Mesenchymal stem cell (in vitro differentiated cells and primary cell): ENCODE measurements at regions not wholly inside any gene's neighbourhood (a gene's known extent, or its start where the extent isn't known, plus 50 kb on each side); places are given as distances from the start of the nearest gene placed in this dataset.
A peak's percentile ranks its signal among the peaks of the same experiment; 100 is the strongest.

ENCODE experiments used
- DNase-seq: peaks from one replicate; pipeline ENCODE4 v3.0.0-alpha.2; 2013
- H2AFZ ChIP-seq: one replicate; pipeline ENCODE4 v1.6.1; 2013; ENCODE audit warnings: low read depth, mild to moderate bottlenecking, control low read depth, inconsistent platforms, low read length, moderate library complexity
- H2AK5ac ChIP-seq: 2 replicates; pipeline ENCODE4 v1.6.1; 2013; ENCODE audit warnings: low read length, moderate library complexity, mild to moderate bottlenecking, inconsistent platforms; ENCODE audit not compliant: severe bottlenecking
- H2BK120ac ChIP-seq: one replicate; pipeline ENCODE4 v1.6.1; 2013; ENCODE audit warnings: low read depth, mild to moderate bottlenecking, inconsistent platforms, low read length, moderate library complexity
- H2BK12ac ChIP-seq, 2 experiments: one replicate each; pipeline ENCODE4 v1.6.1; 2013; ENCODE audit warnings: inconsistent platforms in 2 of 2, low read length in 2 of 2, mild to moderate bottlenecking in 2 of 2, moderate library complexity in 2 of 2, control low read depth in 1 of 2
- H2BK15ac ChIP-seq: one replicate; pipeline ENCODE4 v1.6.1; 2013; ENCODE audit warnings: mild to moderate bottlenecking, low read depth, inconsistent platforms; ENCODE audit not compliant: poor library complexity, severe bottlenecking
- H2BK5ac ChIP-seq: 2 replicates; pipeline ENCODE4 v1.6.1; 2013; ENCODE audit warnings: low read depth, mild to moderate bottlenecking, low read length, control low read depth, inconsistent platforms; ENCODE audit not compliant: poor library complexity, severe bottlenecking
- H3K14ac ChIP-seq, 2 experiments: one replicate each; pipeline ENCODE4 v1.6.1; 2013; ENCODE audit warnings: inconsistent platforms in 2 of 2, low read length in 2 of 2, control low read depth in 1 of 2, mild to moderate bottlenecking in 1 of 2, moderate library complexity in 1 of 2
- H3K18ac ChIP-seq, 2 experiments: one replicate each; pipeline ENCODE4 v1.6.1; 2013; ENCODE audit warnings: inconsistent platforms in 2 of 2, low read length in 2 of 2, control low read depth in 1 of 2, low read depth in 1 of 2, mild to moderate bottlenecking in 1 of 2
- H3K23ac ChIP-seq, 2 experiments: one replicate each; pipeline ENCODE4 v1.6.1; 2013; ENCODE audit warnings: inconsistent platforms in 2 of 2, low read length in 2 of 2, mild to moderate bottlenecking in 2 of 2, moderate library complexity in 2 of 2, control low read depth in 1 of 2
- H3K27ac ChIP-seq: 2 replicates; pipeline ENCODE4 v1.5.1; 2013; ENCODE audit warnings: mild to moderate bottlenecking, moderate library complexity, low read length, control low read depth, inconsistent platforms; ENCODE audit not compliant: poor library complexity, severe bottlenecking
- H3K27me3 ChIP-seq, 2 experiments: 2 replicates each; pipeline versions ENCODE4 v1.6.1 to v1.7.0; 2013; ENCODE audit warnings: low read length in 2 of 2, mild to moderate bottlenecking in 2 of 2, moderate library complexity in 2 of 2, control low read depth in 1 of 2, inconsistent platforms in 1 of 2; ENCODE audit not compliant: control insufficient read depth in 1 of 2, insufficient read depth in 1 of 2
- H3K36me3 ChIP-seq, 2 experiments: 2 replicates each; pipeline versions ENCODE4 v1.6.1 to v1.7.0; 2013; ENCODE audit warnings: low read length in 2 of 2, control low read depth in 1 of 2, inconsistent platforms in 1 of 2, low read depth in 1 of 2, mild to moderate bottlenecking in 1 of 2; ENCODE audit not compliant: insufficient read depth in 2 of 2, control insufficient read depth in 1 of 2
- H3K4ac ChIP-seq, 2 experiments: one replicate each; pipeline ENCODE4 v1.6.1; 2013; ENCODE audit warnings: inconsistent platforms in 2 of 2, low read length in 2 of 2, mild to moderate bottlenecking in 2 of 2, moderate library complexity in 2 of 2, control low read depth in 1 of 2, low read depth in 1 of 2
- H3K4me1 ChIP-seq: 2 replicates; pipeline ENCODE4 v1.6.1; 2013; ENCODE audit warnings: low read depth, low read length, control low read depth; ENCODE audit not compliant: control insufficient read depth, insufficient read depth
- H3K4me2 ChIP-seq: 2 replicates; pipeline ENCODE4 v1.6.1; 2013; ENCODE audit warnings: low read length, mild to moderate bottlenecking, inconsistent platforms; ENCODE audit not compliant: poor library complexity, severe bottlenecking
- H3K4me3 ChIP-seq, 2 experiments: 2 replicates each; pipeline versions ENCODE4 v1.5.1 to v1.7.0; 2013; ENCODE audit warnings: low read length in 2 of 2, mild to moderate bottlenecking in 2 of 2, control low read depth in 1 of 2, low read depth in 1 of 2; ENCODE audit not compliant: insufficient read depth in 1 of 2
- H3K79me1 ChIP-seq: replicated peaks from 2 replicates; pipeline ENCODE4 v1.6.1; 2013; ENCODE audit warnings: mild to moderate bottlenecking, control low read depth, low read length, inconsistent platforms; ENCODE audit not compliant: poor library complexity, severe bottlenecking
- H3K9ac ChIP-seq: 2 replicates; pipeline ENCODE4 v1.7.0; 2013; ENCODE audit warnings: mild to moderate bottlenecking, low read length, moderate library complexity
- H3K9me3 ChIP-seq: 2 replicates; pipeline ENCODE4 v1.7.0; 2013; ENCODE audit warnings: mild to moderate bottlenecking, low read length; ENCODE audit not compliant: control insufficient read depth
- H4K8ac ChIP-seq: one replicate; pipeline ENCODE4 v1.6.1; 2013; ENCODE audit warnings: inconsistent platforms, mild to moderate bottlenecking, low read length, moderate library complexity
- H4K91ac ChIP-seq: one replicate; pipeline ENCODE4 v1.6.1; 2013; ENCODE audit warnings: mild to moderate bottlenecking, low read length, inconsistent platforms
- WGBS: methylation state at CpG from one replicate; pipeline ENCODE4 v1.1.7; 2013; ENCODE audit warnings: mixed read lengths; 5-methylcytosine and 5-hydroxymethylcytosine counted together

- no peaks in the 10 kb centered on the region for H3K36me3 ChIP-seq
- H2AFZ ChIP-seq = no peak overlapping the region
- H3K27ac ChIP-seq = no peak overlapping the region
- no peak overlapping the region for H3K4ac ChIP-seq
- H3K18ac ChIP-seq = no peak overlapping the region
- WGBS = 60% methylated on average over 1 of the region's 2 CpGs
- H3K23ac ChIP-seq = no peak overlapping the region
- no peak overlapping the region for H2BK12ac ChIP-seq
- no peak overlapping the region for H2AK5ac ChIP-seq
- peaks cover 36% of the 10 kb centered on the region for H3K79me1 ChIP-seq
- H3K4me3 ChIP-seq = no peak overlapping the region
- peak overlapping the region; percentile 45 for H3K9ac ChIP-seq
- no peak overlapping the region for H2BK15ac ChIP-seq
- peaks cover 19% of the 10 kb centered on the region for H3K4me1 ChIP-seq
- no peak overlapping the region for H3K4me2 ChIP-seq
- H2BK120ac ChIP-seq = no peak overlapping the region
- no peaks in the 10 kb centered on the region for H3K27me3 ChIP-seq
- peak; percentile 85 for DNase-seq
- no peak overlapping the region for H3K14ac ChIP-seq
- H3K9me3 ChIP-seq = peaks cover 7% of the 10 kb centered on the region
- H2BK5ac ChIP-seq = no peak overlapping the region
- H4K8ac ChIP-seq = no peak overlapping the region
- H4K91ac ChIP-seq = no peak overlapping the region
These were observed 64.2 kb upstream of the ABL1 start for GRCh38 chr9:130770679-130771442.

GRCh38 chr9:130772185-130772584 lies 62.9 kb upstream of the ABL1 start:
- peak overlapping the region; percentile 37 for H2AK5ac ChIP-seq
- no peak overlapping the region for H3K14ac ChIP-seq
- no peak overlapping the region for H2BK5ac ChIP-seq
- H3K9ac ChIP-seq = peak overlapping the region; percentile 0
- no peak overlapping the region for H3K4ac ChIP-seq
- no peak overlapping the region for H3K4me2 ChIP-seq
- H3K9me3 ChIP-seq = peaks cover 7% of the 10 kb centered on the region
- peaks cover 13% of the 10 kb centered on the region for H3K4me1 ChIP-seq
- H2BK120ac ChIP-seq = no peak overlapping the region
- no peak overlapping the region for H3K23ac ChIP-seq
- H4K8ac ChIP-seq = no peak overlapping the region
- no peak overlapping the region for H2AFZ ChIP-seq
- H2BK12ac ChIP-seq = peak overlapping the region in 1 of 2 experiments; percentile 46
- WGBS = 89% methylated on average over 3 of the region's 3 CpGs
- H2BK15ac ChIP-seq = no peak overlapping the region
- no peak overlapping the region for H3K4me3 ChIP-seq
- no peak overlapping the region for H4K91ac ChIP-seq
- H3K27me3 ChIP-seq = no peaks in the 10 kb centered on the region
- no peak overlapping the region for H3K27ac ChIP-seq
- H3K18ac ChIP-seq = no peak overlapping the region
- peaks cover 23% of the 10 kb centered on the region for H3K79me1 ChIP-seq
- no peak for DNase-seq
- H3K36me3 ChIP-seq = no peaks in the 10 kb centered on the region

DNA sequence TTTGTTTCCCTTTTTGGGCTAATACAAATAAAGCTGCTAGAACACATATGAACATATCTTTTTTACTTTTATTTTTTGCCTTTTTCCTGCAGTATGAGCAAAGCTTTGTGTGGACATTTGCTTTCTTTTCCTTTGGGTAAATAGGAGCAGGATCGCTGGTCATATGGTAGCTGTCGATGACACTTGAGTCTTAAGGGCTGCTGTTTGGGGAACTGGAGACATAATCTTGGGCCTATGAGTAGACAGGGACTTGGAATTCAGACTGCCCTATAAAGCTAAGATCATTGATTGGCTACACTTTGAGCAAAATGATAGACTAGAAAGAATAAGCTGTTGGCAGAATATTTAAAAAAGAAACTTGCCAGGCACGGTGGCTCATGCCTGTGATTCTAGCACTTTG lies 60.9 kb upstream of the ABL1 start:
- Histone ChIP-seq H3K36me3 (no peaks in the 10 kb centered on the region), H4K8ac (no peak overlapping the region), H3K4me2 (no peak overlapping the region), H3K9ac (no peak overlapping the region), H3K9me3 (peaks cover 7% of the 10 kb centered on the region), H3K4me1 (peaks cover 9% of the 10 kb centered on the region), H2AFZ (no peak overlapping the region), H3K4me3 (no peak overlapping the region), H2AK5ac (peak overlapping the region; percentile 85), H3K4ac (no peak overlapping the region), H2BK15ac (no peak overlapping the region), H3K18ac (no peak overlapping the region), H3K14ac (no peak overlapping the region), H3K23ac (no peak overlapping the region), H3K27me3 (no peaks in the 10 kb centered on the region), H4K91ac (no peak overlapping the region), H3K79me1 (peaks cover 19% of the 10 kb centered on the region), H2BK5ac (no peak overlapping the region), H3K27ac (no peak overlapping the region), H2BK120ac (no peak overlapping the region), H2BK12ac (no peak overlapping the region)
- no peak for DNase-seq
- 98% methylated on average over 3 of the region's 3 CpGs for WGBS

DNA sequence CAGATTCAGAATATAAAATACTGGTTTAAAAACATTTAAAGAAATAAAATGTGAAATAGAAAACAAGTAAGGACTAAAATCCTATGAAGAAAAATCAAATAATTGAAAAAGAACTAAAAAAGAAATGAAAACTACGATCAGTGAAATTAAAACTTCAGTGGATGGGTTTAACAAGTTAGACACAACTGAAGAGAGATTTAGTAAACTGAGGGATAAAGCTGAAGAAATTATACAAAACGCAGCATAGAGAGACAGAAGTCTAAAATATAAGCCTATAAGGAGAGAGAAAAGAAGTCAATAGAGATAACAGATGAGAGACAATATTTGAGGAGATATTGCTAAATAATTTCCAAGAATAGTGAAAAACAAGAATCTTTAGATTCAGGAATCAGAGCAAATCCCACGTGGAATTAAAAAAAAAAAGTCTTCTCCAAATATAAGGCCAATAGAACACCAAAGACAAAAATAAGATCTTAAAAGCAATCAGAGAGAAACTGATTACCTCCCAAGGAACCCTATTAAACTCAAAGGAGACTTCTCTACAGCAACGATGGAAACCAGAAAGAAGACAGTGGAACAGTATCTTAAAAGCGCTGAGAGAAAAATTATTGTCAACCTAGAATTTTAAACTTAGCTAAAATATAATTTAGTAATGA lies 59.6 kb upstream of the ABL1 start:
- H3K23ac ChIP-seq = no peak overlapping the region
- H2AK5ac ChIP-seq = no peak overlapping the region
- H4K8ac ChIP-seq = no peak overlapping the region
- no peak overlapping the region for H3K18ac ChIP-seq
- H3K79me1 ChIP-seq = peaks cover 16% of the 10 kb centered on the region
- WGBS = 93% methylated on average over 3 of the region's 5 CpGs
- no peak overlapping the region for H4K91ac ChIP-seq
- H3K14ac ChIP-seq = no peak overlapping the region
- H3K4ac ChIP-seq = no peak overlapping the region
- H3K27ac ChIP-seq = peak overlapping the region; percentile 80
- H3K9ac ChIP-seq = peak overlapping the region; percentile 41
- H3K4me3 ChIP-seq = no peak overlapping the region
- H3K4me1 ChIP-seq = peaks cover 6% of the 10 kb centered on the region
- no peak overlapping the region for H2BK120ac ChIP-seq
- H2BK5ac ChIP-seq = no peak overlapping the region
- no peak overlapping the region for H3K4me2 ChIP-seq
- no peaks in the 10 kb centered on the region for H3K36me3 ChIP-seq
- no peak for DNase-seq
- no peak overlapping the region for H2AFZ ChIP-seq
- no peak overlapping the region for H2BK15ac ChIP-seq
- no peak overlapping the region for H2BK12ac ChIP-seq
- H3K27me3 ChIP-seq = no peaks in the 10 kb centered on the region
- H3K9me3 ChIP-seq = peaks cover 7% of the 10 kb centered on the region
